Uterus (tissue), 3 donors: ENCODE measurements at regions not wholly inside any gene's neighbourhood (a gene's known extent, or its start where the extent isn't known, plus 50 kb on each side); places are given as distances from the start of the nearest gene placed in this dataset.
A peak's percentile ranks its signal among the peaks of the same experiment; 100 is the strongest.
"Not testable (repeated sequence)": the region's sequence is repeated elsewhere in the genome, so short reads cannot be mapped to it uniquely, and the experiment has no call there.

ENCODE experiments used
- DNase-seq, 2 donors: peaks; one replicate each; pipeline ENCODE4 v3.0.0-alpha.2; 2019 to 2020
- H3K27ac ChIP-seq, 2 donors: fragments of 200-600 bp; sonication (generic); 1 replicate in 1 of 2; 2 replicates in 1 of 2; pipeline ENCODE4 v1.5.1; 2016 to 2018
- H3K27me3 ChIP-seq, 2 donors: fragments of 200-600 bp; sonication (generic); one replicate each; pipeline ENCODE4 v1.5.1; 2018 to 2019; ENCODE audit warnings: control low read depth in 1 of 2
- H3K36me3 ChIP-seq, 2 donors: fragments of 200-600 bp; sonication (generic); one replicate each; pipeline ENCODE4 v1.5.1; 2019; ENCODE audit warnings: control low read depth in 1 of 2
- H3K4me1 ChIP-seq, 2 donors: fragments of 200-600 bp; sonication (generic); one replicate each; pipeline ENCODE4 v1.5.1; 2018 to 2019; ENCODE audit warnings: control low read depth in 1 of 2
- H3K4me3 ChIP-seq, 2 donors: fragments of 200-600 bp; sonication (generic); 1 replicate in 1 of 2; 2 replicates in 1 of 2; pipeline ENCODE4 v1.5.1; 2018 to 2019; ENCODE audit warnings: mild to moderate bottlenecking in 1 of 2
- H3K9me3 ChIP-seq, 2 donors: fragments of 200-600 bp; sonication (generic); one replicate each; pipeline ENCODE4 v1.5.1; 2019; ENCODE audit warnings: control low read depth in 1 of 2
- POLR2A ChIP-seq, 2 donors: fragments of 450-650 bp; IDR thresholded peaks; one replicate each; pipeline ENCODE4 v1.6.1; 2016; ENCODE audit warnings: antibody characterized with exemption in 2 of 2, mild to moderate bottlenecking in 1 of 2, moderate library complexity in 1 of 2
- intact Hi-C: fragments of 100-400 bp; cut with DNase I; formaldehyde crosslinking; loops from one replicate; pipeline ENCODE4 v1.15.1; 2023; ENCODE audit warnings: low total_unique reads
- TF ChIP-seq, protein P1 (sequence below), 4 experiments: fragments of 200-600 bp in 2 of 4; fragments of 450-650 bp in 2 of 4; sonication (generic) in 2 of 4; IDR thresholded peaks; one replicate each; pipeline ENCODE4 v1.5.1; 2016 to 2019; ENCODE audit warnings: antibody characterized with exemption in 4 of 4, mild to moderate bottlenecking in 2 of 4, moderate library complexity in 1 of 4
- donor health status: DM: yes; HTN: yes; CAD: no.

- Histone ChIP-seq H3K9me3 (no peaks in the 10 kb centered on the region), H3K27me3 (no peaks in the 10 kb centered on the region), H3K4me1 (no peaks in the 10 kb centered on the region), H3K36me3 (no peaks in the 10 kb centered on the region), H3K4me3 (no peak overlapping the region), H3K27ac (peak overlapping the region; percentile 74 to 78)
- no peak for DNase-seq
- TF ChIP-seq POLR2A (IDR thresholded peaks at IDR 0.05) = no peak
- TF ChIP-seq, protein P1, sequence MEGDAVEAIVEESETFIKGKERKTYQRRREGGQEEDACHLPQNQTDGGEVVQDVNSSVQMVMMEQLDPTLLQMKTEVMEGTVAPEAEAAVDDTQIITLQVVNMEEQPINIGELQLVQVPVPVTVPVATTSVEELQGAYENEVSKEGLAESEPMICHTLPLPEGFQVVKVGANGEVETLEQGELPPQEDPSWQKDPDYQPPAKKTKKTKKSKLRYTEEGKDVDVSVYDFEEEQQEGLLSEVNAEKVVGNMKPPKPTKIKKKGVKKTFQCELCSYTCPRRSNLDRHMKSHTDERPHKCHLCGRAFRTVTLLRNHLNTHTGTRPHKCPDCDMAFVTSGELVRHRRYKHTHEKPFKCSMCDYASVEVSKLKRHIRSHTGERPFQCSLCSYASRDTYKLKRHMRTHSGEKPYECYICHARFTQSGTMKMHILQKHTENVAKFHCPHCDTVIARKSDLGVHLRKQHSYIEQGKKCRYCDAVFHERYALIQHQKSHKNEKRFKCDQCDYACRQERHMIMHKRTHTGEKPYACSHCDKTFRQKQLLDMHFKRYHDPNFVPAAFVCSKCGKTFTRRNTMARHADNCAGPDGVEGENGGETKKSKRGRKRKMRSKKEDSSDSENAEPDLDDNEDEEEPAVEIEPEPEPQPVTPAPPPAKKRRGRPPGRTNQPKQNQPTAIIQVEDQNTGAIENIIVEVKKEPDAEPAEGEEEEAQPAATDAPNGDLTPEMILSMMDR (IDR thresholded peaks at IDR 0.05) = no peak
- intact Hi-C loops = loop anchor here (10.0 kb wide), 1 partner anchor 68 kb away; the partner anchor contains the start of gene SMOC2
These were observed 57.4 kb upstream of the DACT2 start for GRCh38 chr6:168376811-168377483.

DNA sequence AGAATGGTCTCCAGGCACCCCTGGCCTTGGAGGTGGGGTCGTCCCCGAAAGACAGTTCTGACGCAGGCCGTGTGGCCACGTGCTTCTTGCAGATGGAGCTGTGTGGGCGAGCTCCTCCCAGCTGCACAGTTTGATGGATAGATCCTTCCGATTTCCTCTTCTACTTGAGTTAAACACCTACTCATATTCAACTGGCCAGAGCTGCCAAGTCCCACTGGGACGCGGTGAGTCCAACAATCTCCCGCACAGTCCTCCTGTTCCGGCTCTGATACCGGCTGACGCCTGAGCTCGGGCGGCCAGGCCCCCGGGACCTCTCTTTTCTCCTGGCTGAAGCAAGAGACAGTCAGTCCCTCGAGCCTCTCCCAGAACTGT, 57.9 kb upstream of the DACT2 start:
- Histone ChIP-seq H3K27me3 (no peaks in the 10 kb centered on the region), H3K4me1 (no peaks in the 10 kb centered on the region), H3K9me3 (no peaks in the 10 kb centered on the region), H3K4me3 (no peak overlapping the region), H3K36me3 (no peaks in the 10 kb centered on the region), H3K27ac (peak overlapping the region; percentile 74 to 78)
- intact Hi-C loops = loop anchor here (10.0 kb wide), 1 partner anchor 67 kb away; the partner anchor contains the start of gene SMOC2
- peak; percentile 64 to 74 for DNase-seq
- TF ChIP-seq, protein P1 (IDR thresholded peaks at IDR 0.05) = no peak
- no peak for TF ChIP-seq POLR2A (IDR thresholded peaks at IDR 0.05)

GRCh38 chr6:168377856-168378832, 58.6 kb upstream of the DACT2 start:
- no peak for DNase-seq
- no peaks in the 10 kb centered on the region for H3K27me3 ChIP-seq
- intact Hi-C loops = loop anchor here (10.0 kb wide), 1 partner anchor 67 kb away; the partner anchor contains the start of gene SMOC2
- H3K36me3 ChIP-seq = no peaks in the 10 kb centered on the region
- no peaks in the 10 kb centered on the region for H3K4me1 ChIP-seq
- peak overlapping the region; percentile 74 to 78 for H3K27ac ChIP-seq
- no peaks in the 10 kb centered on the region for H3K9me3 ChIP-seq
- no peak for TF ChIP-seq POLR2A (IDR thresholded peaks at IDR 0.05)
- TF ChIP-seq, protein P1 (IDR thresholded peaks at IDR 0.05) = no peak
- H3K4me3 ChIP-seq = no peak overlapping the region

DNA sequence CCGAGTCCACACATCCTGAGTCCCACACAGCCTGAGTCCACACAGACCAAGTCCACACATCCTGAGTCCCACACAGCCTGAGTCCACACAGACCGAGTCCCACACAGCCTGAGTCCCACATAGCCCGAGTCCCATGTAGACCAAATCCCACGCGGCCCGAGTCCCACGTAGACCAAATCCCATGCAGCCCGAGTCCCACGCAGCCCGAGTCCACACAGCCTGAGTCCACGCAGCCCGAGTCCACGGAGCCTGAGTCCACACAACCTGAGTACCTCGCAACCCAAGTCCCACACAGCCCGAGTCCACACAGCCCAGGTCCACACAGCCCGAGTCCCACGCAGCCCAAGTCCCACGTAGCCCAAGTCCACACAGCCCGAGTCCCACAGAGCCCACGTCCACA, 60.0 kb upstream of the DACT2 start:
- not testable (repeated sequence) for H3K4me1 ChIP-seq, H3K36me3 ChIP-seq, H3K4me3 ChIP-seq, DNase-seq, H3K27me3 ChIP-seq, H3K27ac ChIP-seq, H3K9me3 ChIP-seq
- intact Hi-C loops = loop anchor here (10.0 kb wide), 1 partner anchor 65 kb away; the partner anchor contains the start of gene SMOC2

DNA sequence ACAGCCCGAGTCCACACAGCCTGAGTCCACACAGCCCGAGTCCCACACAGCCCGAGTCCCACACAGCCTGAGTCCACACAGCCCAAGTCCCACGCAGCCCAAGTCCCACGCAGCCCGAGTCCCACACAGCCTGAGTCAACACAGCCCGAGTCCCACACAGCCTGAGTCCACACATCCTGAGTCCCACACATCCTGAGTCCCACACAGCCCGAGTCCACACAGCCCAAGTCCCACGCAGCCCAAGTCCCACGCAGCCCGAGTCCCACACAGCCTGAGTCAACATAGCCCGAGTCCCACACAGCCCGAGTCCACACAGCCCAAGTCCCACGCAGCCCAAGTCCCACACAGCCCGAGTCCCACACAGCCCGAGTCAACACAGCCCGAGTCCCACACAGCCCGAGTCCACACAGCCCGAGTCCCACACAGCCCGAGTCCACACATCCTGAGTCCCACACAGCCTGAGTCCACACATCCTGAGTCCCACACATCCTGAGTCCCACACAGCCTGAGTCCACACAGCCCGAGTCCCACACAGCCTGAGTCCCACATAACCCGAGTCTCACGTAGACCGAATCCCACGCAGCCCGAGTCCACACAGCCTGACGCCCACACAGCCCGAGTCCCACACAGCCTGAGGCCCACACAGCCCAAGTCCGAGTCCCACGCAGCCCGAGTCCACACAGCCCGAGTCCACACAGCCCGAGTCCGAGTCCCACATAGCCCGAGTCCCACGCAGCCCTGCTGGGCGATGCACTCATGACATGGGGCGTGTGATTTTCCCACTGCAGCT, 60.6 kb upstream of the SMOC2 start:
- H3K9me3 ChIP-seq, intact Hi-C loops, H3K4me3 ChIP-seq, DNase-seq, H3K4me1 ChIP-seq, H3K27ac ChIP-seq, H3K36me3 ChIP-seq, H3K27me3 ChIP-seq: not testable (repeated sequence)
